GM21717 (cell line): ENCODE measurements at regions not wholly inside any gene's neighbourhood (a gene's known extent, or its start where the extent isn't known, plus 50 kb on each side); places are given as distances from the start of the nearest gene placed in this dataset.

Experiments
- ATAC-seq: cut with Tn5 transposase; IDR thresholded peaks from one replicate; pipeline ENCODE4 v1.9.1; 2021; ENCODE audit warnings: mild to moderate bottlenecking, moderate library complexity; ENCODE audit not compliant: unreplicated experiment

GRCh38 chr9:11275158-11275695, 662.4 kb upstream of the PTPRD start:
- ATAC-seq: no peak

- no peak for ATAC-seq
Observed at GRCh38 chr9:11312966-11313365, 700.2 kb upstream of the PTPRD start.

DNA sequence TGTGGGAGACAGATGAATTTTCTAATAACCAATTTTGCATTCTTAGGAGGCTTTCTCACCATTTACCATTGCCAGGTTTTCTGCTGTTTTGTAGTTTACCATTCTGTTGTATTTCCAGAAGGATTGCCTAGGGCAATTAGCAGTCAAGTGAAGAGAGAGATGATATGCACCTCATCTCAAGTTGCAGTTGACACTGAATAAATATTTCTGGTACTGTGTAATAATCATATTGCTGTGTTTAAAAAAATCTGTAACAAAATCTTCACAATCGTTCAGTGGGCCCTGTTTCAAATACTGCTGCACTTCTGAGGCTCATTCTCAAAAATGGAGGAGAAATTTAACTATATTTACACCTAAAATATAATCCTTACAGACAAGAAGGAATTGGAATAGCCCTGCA, 706.1 kb upstream of the PTPRD start:
- no peak for ATAC-seq

DNA sequence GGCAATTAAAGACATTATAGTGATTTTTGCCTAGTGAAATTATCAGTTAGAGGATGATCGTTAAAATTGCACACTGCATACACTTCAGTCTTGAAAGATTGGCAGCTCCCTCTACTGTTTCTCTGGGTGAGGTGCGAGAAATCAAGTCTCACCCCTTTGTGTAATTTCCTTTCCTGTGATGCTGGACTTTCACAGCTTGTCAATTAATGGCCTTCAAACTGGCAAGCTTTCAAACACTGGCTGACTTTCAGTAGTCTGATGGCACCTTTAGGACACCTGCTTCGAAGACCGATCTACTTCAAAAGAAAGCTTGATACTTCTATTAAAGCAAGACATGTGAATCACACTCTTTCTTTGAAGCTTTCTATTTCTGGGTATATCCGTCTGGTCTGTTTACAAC, 706.7 kb upstream of the PTPRD start:
- no peak for ATAC-seq

DNA sequence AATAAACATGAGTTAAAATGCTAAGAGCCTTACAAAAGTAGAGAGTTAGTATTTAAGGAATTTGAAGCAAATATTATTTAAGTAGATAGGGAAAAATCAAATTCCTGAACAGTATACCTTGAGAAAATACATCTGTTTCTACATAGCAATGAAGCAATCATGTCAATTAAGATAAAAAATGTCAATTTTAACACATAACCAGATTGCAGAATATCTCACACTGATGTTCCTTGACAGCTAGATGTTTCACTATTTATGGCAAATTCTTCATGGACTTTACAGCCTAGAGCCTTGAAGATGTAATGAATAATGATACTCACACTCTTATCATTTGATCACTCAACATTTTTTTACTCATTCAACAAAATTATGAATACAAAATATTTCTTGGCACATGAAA, 708.2 kb upstream of the PTPRD start:
- ATAC-seq: no peak

GRCh38 chr9:11323457-11323856, 710.7 kb upstream of the PTPRD start:
- ATAC-seq: no peak

GRCh38 chr9:11326231-11326630, 713.4 kb upstream of the PTPRD start:
- ATAC-seq: no peak

DNA sequence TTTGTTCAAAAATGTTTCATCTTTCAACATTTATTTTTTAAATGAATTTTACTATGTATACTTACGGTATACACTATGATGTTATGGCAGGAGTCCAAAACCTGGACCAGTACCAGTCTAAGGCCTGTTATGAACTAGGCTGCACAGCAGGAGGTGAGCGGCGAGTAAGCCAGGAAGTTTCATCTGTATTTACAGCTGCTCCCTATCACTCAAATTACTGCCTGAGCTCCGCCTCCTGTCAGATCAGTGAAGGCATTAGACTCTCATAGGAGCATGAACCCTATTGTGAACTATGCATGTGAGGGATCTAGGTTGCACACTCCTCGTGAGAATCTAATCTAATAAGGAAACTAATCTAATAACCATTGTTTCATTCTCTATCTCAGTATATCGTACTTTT, 715.5 kb upstream of the PTPRD start:
- no peak for ATAC-seq

- no peak for ATAC-seq
Observed at GRCh38 chr9:11335011-11335410, 722.2 kb upstream of the PTPRD start.

- peak; percentile 90 for ATAC-seq
Observed at GRCh38 chr9:11338130-11338529, 725.3 kb upstream of the PTPRD start.

DNA sequence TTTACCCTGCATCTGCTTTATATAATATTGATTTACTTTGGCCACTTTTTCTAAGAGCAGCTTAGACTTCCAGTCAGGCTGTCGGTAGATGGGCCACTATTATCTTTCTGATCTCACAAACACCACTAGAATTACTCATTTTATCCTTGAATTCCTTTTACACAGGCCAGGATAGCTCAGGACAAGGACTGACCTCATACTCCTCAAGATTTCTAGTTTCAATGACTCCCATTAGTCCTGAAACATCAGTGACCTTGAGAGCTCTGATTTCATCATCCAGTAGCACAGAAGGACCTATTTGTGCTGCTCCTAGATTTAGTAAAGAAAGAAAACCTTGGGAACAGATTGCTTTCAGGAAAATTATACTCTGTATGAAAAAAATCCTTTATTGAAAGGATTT, 727.9 kb upstream of the PTPRD start:
- ATAC-seq: no peak

DNA sequence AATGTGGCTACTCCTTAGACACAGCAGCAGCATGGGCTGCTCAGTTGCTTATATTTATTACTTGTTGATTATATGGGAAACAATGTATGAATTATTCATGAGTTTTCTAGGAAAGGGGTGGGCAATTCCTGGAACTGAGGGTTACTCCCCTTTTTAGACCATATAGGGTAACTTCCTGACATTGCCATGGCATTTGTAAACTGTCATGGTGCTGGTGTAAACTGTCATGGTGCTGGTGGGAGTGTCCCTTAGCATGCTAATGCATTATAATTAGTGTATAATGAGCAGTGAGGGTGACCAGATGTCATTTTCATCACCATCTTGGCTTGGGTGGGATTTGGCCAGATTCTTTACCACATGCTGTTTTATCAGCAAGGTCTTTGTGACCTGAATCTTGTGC, 734.6 kb upstream of the PTPRD start:
- ATAC-seq: no peak

DNA sequence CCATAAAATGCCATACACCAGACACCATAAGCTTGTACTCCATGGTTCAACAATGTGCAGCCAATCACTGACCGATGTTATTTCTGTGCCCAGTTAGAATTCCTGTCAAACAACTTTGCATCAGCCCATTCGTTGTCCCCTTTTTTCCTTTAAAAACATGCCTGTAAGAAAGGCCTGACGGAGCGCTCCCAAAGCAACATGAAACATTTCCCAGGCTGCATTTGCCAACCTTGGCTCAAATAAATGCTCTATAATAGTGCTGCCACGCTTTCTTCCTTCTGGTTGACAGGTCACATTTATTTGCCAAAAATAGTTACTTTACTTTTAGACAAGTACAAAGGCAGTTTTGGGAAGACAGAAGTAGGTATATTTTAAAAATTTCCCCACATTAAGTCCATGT, 735.6 kb upstream of the PTPRD start:
- no peak for ATAC-seq

- ATAC-seq: no peak
Observed at GRCh38 chr9:11349187-11349586, 736.4 kb upstream of the PTPRD start.

- no peak for ATAC-seq
Observed at GRCh38 chr9:11352612-11353011, 739.8 kb upstream of the PTPRD start.

- no peak for ATAC-seq
Observed at GRCh38 chr9:11356067-11356466, 743.3 kb upstream of the PTPRD start.

DNA sequence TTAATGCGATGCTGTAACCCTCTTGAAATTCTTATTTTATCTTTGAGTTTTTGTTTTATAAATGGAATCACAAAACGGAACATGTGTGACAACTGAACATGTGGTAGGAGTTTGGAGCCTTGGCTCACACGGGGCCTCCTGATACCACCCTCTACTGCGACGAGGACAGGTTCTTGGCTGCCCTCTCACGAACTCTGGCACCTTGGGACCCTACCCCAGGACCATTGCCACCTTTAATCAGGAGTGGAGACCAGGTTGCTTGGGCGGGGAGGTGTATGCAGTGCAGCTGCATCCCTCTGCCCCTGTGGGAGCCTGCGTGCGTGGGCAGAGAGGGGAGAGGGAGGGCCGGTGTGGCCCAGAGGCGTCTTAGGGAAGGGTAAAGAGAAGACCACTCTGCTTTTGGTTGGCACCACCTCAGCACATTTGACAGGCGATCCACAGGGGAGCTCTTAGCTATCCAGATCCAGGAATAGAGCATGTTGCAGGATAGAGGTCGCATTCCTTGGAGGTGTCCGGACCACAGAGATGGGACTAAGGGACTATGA, 753.9 kb upstream of the PTPRD start:
- ATAC-seq: no peak

- ATAC-seq: no peak
Observed at GRCh38 chr9:11374926-11375325, 762.1 kb upstream of the PTPRD start.

GRCh38 chr9:11402621-11403020, 789.8 kb upstream of the PTPRD start:
- no peak for ATAC-seq

GRCh38 chr9:11414241-11414640, 801.4 kb upstream of the PTPRD start:
- ATAC-seq: no peak

DNA sequence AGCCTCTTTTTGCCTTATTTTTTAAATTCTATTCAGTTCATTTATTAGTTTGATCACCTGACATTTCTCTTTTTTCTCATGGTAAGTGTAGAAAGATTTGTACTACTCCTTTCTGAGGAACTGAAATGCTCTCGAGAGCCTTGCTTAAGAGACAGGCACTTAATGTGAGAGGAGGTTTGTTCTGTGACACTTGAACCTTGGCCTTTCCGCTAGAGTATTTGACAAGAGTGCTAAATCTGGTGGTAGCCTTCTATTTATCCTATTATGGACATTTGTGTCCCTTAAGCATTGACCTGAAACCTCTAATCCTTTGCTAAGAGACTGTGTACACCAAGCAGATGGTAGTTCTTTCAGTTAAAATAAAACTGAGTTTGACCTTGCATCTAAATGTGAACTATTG, 805.0 kb upstream of the PTPRD start:
- ATAC-seq: no peak

- no peak for ATAC-seq
Observed at GRCh38 chr9:11431490-11431889, 818.7 kb upstream of the PTPRD start.

- no peak for ATAC-seq
Observed at GRCh38 chr9:11432361-11432760, 819.6 kb upstream of the PTPRD start.
